Gastrocnemius medialis (tissue), 4 donors: ENCODE measurements at regions not wholly inside any gene's neighbourhood (a gene's known extent, or its start where the extent isn't known, plus 50 kb on each side); places are given as distances from the start of the nearest gene placed in this dataset.

ENCODE experiments used
- POLR2A ChIP-seq, 2 donors: fragments of 450-650 bp; IDR thresholded peaks; one replicate each; pipeline ENCODE4 v1.6.1; 2017; ENCODE audit warnings: antibody characterized with exemption in 2 of 2, mild to moderate bottlenecking in 2 of 2, moderate library complexity in 2 of 2
- TF ChIP-seq, protein P1 (sequence below), 5 experiments: fragments of 450-650 bp in 3 of 5; fragments of 200-600 bp in 2 of 5; sonication (generic) in 2 of 5; IDR thresholded peaks in 4 of 5; conservative IDR thresholded peaks in 1 of 5; 1 replicate in 4 of 5; 2 replicates in 1 of 5; pipeline ENCODE4 v1.5.1; 2016 to 2019; ENCODE audit warnings: antibody characterized with exemption in 5 of 5, mild to moderate bottlenecking in 3 of 5, moderate library complexity in 3 of 5

DNA sequence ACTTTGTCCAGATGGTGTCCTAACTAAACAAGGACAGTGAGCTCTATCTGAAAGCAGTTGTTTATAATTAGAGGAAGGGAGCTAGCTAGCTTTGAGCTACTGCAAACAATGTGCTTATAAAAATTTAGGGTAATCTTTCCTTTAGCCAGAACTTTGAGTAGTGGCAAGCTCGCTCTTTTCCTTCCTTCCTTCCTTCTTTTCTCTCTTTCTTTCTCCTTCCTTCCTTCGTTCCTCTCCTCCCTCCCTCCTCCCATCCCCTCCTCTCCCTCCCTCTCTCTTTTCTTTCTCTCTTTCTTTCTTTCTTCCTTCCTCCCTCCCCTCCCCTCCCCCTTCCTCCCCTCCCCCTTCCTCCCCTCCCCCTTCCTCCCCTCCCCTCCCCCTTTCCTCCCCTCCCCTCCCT is 520.1 kb downstream of the INHBA start:
- TF ChIP-seq, protein P1, sequence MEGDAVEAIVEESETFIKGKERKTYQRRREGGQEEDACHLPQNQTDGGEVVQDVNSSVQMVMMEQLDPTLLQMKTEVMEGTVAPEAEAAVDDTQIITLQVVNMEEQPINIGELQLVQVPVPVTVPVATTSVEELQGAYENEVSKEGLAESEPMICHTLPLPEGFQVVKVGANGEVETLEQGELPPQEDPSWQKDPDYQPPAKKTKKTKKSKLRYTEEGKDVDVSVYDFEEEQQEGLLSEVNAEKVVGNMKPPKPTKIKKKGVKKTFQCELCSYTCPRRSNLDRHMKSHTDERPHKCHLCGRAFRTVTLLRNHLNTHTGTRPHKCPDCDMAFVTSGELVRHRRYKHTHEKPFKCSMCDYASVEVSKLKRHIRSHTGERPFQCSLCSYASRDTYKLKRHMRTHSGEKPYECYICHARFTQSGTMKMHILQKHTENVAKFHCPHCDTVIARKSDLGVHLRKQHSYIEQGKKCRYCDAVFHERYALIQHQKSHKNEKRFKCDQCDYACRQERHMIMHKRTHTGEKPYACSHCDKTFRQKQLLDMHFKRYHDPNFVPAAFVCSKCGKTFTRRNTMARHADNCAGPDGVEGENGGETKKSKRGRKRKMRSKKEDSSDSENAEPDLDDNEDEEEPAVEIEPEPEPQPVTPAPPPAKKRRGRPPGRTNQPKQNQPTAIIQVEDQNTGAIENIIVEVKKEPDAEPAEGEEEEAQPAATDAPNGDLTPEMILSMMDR (IDR thresholded peaks at IDR 0.05 in 4 of 5, conservative IDR thresholded peaks at IDR 0.05 in 1 of 5): no peak
- no peak for TF ChIP-seq POLR2A (IDR thresholded peaks at IDR 0.05)
